NOMO-1 treated with dmso at 0.1 percent for 144 hours (cell line): ENCODE measurements at regions not wholly inside any gene's neighbourhood (a gene's known extent, or its start where the extent isn't known, plus 50 kb on each side); places are given as distances from the start of the nearest gene placed in this dataset.

ENCODE experiments used
- DNase-seq: peaks from one replicate; lab custom pipeline; 2025; ENCODE audit not compliant: unreplicated experiment; lab: John Stamatoyannopoulos, UW

GRCh38 chr18:38941711-38942561 lies 1376.3 kb upstream of the CELF4 start:
- DNase-seq: no peak

- peak; percentile 26 for DNase-seq
These were observed 1375.4 kb upstream of the CELF4 start for GRCh38 chr18:38940863-38941531.

DNA sequence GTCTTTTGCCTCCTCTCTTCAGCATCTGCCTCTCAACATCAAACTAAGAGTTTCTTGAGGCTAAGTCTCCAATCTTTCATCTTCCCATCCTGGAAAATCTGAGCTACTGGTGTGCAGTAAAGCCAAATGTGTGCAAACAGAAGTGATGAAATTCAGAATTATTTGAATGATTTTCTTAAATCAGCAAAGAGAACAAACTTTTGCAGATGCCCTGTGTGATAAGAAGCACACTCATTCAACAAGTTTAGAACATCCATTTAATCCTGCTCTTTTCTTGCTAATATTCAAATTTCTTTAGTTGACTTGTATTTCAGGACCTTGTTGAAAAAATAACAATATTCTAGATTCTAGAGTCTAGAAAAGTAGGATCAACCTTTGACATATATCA lies 1374.9 kb upstream of the CELF4 start:
- no peak for DNase-seq

DNA sequence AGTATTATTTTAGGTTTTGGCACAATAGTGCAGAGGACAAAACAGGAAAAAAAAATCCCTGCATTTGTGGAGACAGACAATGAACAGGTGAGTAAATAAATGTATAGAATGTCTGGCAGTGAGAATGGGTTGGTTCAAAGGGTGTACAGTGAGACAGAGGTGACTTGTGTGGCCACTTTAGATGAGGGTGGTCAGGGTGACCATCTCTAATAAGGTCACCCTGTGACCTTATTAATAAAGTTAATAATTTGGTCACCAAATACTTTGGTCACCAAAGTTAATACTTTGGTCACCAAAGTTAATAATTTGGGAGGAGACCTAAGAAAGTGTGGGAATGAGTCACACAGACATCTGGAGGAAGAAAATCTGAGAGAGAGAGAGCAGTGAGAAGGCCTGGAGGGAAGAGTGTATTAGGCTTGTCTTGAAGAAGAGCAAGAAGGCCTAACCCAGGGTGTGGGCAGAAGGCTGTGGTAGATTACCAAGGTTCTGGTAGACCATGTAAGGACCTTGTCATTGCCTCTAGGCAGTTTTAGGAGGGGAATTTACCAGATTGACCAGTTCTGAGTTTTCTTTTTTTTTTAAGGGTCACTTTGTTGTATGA lies 1368.4 kb upstream of the CELF4 start:
- DNase-seq: no peak

DNA sequence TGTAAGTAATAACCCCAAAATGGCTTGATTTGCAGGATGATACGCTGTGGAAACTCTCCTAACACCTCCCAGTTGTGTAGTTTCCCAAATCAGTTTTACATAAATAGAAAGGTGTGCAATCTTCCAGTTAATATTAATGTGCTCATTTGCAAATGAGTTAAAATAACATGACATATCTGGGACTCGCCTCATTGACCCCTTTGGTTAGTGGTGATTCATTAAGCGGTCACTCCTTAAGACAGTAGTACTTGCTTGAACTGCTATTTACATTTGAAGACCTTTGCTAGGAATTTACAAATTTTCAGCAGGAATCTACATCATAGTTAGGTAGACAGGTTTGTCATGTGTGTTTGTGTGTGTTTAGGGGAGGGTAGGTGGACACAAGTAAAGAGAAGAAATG lies 1367.7 kb upstream of the CELF4 start:
- no peak for DNase-seq

DNA sequence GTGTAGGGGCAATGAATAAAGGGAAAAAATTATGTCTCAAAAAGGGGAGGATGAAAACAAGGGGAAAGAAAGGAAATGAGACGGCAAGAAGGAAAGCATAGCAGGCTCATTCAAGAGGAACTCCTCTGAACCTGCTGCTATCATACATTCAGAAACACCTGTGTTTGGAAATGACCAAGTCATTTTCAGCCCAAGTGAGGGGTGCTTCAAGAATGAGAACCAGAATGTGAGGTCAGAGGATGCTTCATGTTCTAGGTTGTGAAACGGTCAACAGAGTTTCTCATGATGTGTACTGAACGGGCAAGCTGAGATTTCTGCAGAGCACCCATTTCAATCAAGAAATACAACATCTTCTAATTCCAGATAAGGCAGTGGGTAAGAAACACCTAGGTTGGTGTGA lies 1367.2 kb upstream of the CELF4 start:
- DNase-seq: no peak

DNA sequence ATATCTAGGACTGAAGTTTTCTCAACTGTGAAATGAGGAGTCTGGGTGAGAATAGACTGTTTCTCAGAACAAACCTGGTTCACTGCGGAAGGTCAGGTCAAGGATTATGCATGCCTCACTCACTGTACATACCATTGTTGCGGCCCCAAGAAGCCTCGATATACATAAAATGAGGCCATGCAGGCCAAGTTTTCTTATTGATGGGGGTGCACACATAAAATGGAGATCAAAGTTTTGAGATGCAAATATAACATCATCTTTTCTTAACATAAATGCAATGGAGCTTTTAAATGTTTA lies 1366.1 kb upstream of the CELF4 start:
- DNase-seq: no peak

DNA sequence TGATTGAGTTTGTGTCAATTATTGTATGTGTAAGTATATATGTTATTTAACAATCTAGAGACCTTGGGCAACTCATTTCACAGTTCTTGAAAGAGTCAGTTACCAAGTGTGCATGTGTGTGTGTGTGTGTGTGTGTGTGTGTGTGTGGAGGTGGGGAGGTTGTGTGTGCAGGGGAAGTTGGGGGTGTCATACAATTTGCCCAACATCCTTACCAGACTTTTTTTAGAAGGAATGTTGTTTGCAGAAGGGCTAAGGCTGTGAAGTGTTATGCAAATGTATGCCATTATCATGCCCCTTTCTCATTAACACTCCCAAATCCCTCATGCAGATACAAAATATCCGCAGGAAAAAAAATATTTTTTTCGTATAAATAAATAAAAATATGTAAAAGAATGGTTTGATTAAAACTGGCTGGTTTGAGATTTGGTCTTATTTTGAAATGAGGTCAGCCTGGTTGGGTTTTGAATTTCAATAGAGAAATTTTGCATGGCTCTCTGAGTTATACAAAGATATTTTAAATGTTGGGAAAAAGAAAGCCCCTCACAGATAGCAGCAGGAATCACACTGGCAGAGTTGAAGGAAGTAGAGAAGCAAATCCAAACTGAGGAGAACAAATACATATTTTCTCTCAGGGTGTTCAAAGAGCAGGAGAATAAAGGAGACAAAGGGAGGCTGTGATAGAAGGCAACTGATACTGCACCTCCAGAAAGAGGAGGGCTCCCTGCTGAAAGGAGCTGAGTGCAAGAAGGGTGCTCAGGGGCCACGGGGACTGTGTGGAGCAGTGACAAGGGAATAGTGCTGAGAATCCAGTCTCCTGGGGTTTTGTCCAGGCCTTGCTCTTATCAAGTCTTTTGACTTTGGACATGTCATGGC lies 1365.5 kb upstream of the CELF4 start:
- no peak for DNase-seq

DNA sequence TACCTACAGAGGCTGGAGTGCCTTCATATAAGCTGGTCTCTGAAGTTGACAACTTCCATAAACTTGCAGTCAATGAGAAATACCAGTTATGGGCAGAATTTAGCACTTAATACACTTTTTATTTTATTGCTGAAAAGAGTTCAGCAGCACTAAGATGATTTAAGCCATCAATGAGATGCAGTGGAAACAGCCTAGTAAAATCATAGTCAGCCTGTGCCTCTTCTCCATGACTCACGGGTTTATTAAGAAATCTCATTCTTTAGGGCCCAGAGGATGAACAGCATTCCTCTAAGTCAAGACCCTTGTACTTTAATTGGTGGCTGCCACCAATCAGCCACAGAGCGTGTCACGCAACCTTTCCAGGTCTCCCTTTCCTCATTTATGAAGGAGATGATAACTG lies 1357.9 kb upstream of the CELF4 start:
- no peak for DNase-seq

DNA sequence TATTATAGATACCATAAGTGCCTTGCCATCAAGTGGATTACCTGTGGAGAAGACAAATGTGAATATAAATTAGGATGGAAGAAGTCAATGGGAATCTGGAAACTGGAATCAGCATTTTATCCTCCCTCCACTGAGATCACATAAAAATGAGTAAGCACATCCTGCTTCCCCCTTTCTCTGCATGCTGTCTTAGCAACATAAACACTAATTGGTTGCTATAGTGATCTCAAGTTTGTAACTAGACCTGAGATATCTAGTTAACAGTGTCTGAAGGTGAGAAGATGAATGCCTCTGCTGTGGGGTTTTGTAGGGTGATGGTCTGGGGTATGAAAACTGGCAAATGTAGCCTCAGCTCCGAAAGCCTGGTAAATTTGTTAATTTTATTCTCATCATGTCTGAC lies 1357.5 kb upstream of the CELF4 start:
- DNase-seq: no peak

DNA sequence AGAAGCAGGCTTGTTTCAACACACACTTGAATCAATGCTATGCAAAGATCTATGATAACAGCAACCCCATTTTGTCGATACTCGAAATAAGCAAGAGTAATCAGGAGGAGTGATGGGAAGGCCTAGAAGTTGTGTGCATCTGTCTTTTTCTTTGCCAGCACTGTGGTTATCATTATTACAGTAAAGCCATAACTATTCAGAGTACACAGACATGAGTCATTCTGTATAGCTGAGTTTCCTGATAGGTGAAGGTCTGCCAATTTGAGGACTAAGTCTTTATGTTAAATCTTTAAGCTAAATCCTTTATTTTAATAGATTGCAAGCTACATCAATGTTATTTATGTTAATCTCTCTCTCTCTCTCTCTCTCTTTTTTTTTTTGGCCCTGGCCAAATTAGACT lies 1344.4 kb upstream of the CELF4 start:
- no peak for DNase-seq

DNA sequence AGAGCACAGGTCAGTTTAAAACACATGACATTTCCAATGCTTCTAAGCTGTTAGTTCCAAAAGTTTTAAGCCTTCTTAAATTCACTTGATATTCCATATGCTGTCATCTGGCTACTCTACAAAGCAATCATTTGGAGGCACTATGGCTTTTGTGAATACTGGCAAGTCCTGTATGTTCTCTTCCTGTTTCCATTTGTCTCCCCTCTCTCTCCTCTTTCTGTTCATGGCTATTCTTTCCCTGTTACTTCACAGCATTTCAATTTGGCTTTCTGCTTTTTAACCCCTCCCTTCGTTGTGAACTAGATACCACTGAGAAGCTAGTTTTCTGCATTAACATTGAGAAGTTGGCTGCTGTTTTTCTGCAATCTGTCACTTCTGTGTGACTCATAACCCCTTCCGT lies 1337.2 kb upstream of the CELF4 start:
- DNase-seq: no peak

GRCh38 chr18:38900445-38900844 lies 1334.8 kb upstream of the CELF4 start:
- no peak for DNase-seq

GRCh38 chr18:38900031-38900430 lies 1334.4 kb upstream of the CELF4 start:
- DNase-seq: no peak

GRCh38 chr18:38899252-38899651 lies 1333.7 kb upstream of the CELF4 start:
- no peak for DNase-seq

DNA sequence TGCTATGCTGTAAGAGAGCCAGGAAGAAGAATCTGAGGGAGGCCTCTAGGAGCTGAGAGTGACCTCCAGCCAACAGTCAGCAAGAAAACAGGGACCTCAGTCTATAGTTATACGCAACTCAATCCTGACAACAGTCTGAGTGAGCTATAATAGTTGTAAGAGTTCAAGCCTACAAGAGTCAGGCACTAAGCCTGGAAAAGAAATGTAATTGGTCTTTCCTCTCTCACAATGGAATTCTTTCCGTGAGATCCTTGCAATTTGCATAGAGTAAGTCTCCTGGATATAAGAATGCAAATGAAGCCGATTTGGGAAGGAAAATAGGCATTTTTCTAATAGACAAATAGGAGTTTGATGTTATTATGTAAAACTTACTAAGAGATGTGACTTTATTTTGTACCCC lies 1332.6 kb upstream of the CELF4 start:
- DNase-seq: no peak

DNA sequence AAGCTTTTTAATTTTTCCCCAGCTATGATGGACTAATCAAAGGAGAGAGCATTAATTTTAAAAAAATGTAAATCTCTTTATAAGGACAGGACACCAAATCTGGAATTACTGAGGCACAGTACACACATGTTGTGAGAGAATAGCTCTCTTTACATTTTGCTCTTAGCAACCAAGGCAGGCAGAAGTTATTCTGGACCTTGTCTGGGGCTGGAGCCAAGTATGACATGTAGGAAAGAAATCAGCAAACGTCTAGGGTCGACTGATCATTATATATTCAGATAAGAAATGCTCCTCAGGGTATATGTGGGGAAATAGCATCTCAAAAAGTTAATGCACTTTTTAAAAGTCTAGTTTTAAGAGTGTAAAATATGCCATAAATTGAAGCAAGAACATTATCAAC lies 1330.0 kb upstream of the CELF4 start:
- no peak for DNase-seq

GRCh38 chr18:38887671-38888020 lies 1322.0 kb upstream of the CELF4 start:
- no peak for DNase-seq

GRCh38 chr18:38886861-38887670 lies 1321.5 kb upstream of the CELF4 start:
- no peak for DNase-seq

DNA sequence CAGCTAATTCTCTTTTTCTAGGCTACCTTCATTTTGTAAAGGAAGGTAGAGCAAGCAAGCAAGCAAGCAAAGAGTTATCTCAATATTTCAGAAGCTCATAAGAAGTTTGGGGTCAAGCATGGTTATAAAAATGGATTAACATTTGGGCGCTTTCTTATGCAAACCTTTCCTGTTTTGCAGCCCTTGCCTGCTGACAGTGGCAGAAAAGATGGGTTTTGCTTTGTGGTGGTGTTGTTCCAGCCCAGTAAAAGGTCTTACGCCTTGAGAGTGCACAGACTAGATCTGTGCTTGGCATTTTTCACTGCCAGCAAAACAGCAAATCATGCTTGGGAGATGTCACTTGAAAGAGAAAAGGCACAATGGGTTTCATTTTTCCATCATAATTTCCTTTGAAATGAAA lies 1320.6 kb upstream of the CELF4 start:
- DNase-seq: no peak

GRCh38 chr18:38884050-38884449 lies 1318.5 kb upstream of the CELF4 start:
- DNase-seq: no peak
